ENCODE measurements at regions not wholly inside any gene's neighbourhood (a gene's known extent, or its start where the extent isn't known, plus 50 kb on each side); places are given as distances from the start of the nearest gene placed in this dataset.

DNA sequence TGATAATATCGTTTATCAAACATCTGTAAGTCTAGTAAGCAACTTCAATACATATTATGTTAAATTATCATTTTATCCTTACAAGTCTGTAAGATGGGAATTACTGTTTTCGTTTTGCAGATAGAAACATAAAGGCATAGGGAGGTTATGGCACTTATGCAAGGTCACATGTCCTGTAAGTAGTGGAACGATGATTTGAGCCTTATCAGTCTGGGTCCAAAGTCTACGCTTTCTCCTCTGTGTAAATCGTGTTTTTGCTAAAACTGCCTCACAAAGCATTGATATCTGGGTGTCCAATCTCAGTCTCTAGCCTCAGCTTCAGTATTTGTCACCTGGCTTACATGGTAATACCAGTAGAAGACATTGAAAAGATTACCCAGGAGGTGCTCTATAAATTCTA, 174.9 kb upstream of the RASSF8 start:
- no peak for TF ChIP-seq POLR2A (IDR thresholded peaks at IDR 0.05; ENCODE audit: low read depth)
- TF ChIP-seq, protein P1, sequence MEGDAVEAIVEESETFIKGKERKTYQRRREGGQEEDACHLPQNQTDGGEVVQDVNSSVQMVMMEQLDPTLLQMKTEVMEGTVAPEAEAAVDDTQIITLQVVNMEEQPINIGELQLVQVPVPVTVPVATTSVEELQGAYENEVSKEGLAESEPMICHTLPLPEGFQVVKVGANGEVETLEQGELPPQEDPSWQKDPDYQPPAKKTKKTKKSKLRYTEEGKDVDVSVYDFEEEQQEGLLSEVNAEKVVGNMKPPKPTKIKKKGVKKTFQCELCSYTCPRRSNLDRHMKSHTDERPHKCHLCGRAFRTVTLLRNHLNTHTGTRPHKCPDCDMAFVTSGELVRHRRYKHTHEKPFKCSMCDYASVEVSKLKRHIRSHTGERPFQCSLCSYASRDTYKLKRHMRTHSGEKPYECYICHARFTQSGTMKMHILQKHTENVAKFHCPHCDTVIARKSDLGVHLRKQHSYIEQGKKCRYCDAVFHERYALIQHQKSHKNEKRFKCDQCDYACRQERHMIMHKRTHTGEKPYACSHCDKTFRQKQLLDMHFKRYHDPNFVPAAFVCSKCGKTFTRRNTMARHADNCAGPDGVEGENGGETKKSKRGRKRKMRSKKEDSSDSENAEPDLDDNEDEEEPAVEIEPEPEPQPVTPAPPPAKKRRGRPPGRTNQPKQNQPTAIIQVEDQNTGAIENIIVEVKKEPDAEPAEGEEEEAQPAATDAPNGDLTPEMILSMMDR (IDR thresholded peaks at IDR 0.05), result no peak

Data from esophagus muscularis mucosa (tissue), 3 donors.